Mesenchymal stem cell (in vitro differentiated cells and primary cell): ENCODE measurements at regions not wholly inside any gene's neighbourhood (a gene's known extent, or its start where the extent isn't known, plus 50 kb on each side); places are given as distances from the start of the nearest gene placed in this dataset.

ENCODE experiments used
- DNase-seq: peaks from one replicate; pipeline ENCODE4 v3.0.0-alpha.2; 2013
- H2AFZ ChIP-seq: one replicate; pipeline ENCODE4 v1.6.1; 2013; ENCODE audit warnings: low read depth, mild to moderate bottlenecking, control low read depth, inconsistent platforms, low read length, moderate library complexity
- H2AK5ac ChIP-seq: 2 replicates; pipeline ENCODE4 v1.6.1; 2013; ENCODE audit warnings: low read length, moderate library complexity, mild to moderate bottlenecking, inconsistent platforms; ENCODE audit not compliant: severe bottlenecking
- H2BK120ac ChIP-seq: one replicate; pipeline ENCODE4 v1.6.1; 2013; ENCODE audit warnings: low read depth, mild to moderate bottlenecking, inconsistent platforms, low read length, moderate library complexity
- H2BK12ac ChIP-seq, 2 experiments: one replicate each; pipeline ENCODE4 v1.6.1; 2013; ENCODE audit warnings: inconsistent platforms in 2 of 2, low read length in 2 of 2, mild to moderate bottlenecking in 2 of 2, moderate library complexity in 2 of 2, control low read depth in 1 of 2
- H2BK15ac ChIP-seq: one replicate; pipeline ENCODE4 v1.6.1; 2013; ENCODE audit warnings: mild to moderate bottlenecking, low read depth, inconsistent platforms; ENCODE audit not compliant: poor library complexity, severe bottlenecking
- H2BK5ac ChIP-seq: 2 replicates; pipeline ENCODE4 v1.6.1; 2013; ENCODE audit warnings: low read depth, mild to moderate bottlenecking, low read length, control low read depth, inconsistent platforms; ENCODE audit not compliant: poor library complexity, severe bottlenecking
- H3K14ac ChIP-seq, 2 experiments: one replicate each; pipeline ENCODE4 v1.6.1; 2013; ENCODE audit warnings: inconsistent platforms in 2 of 2, low read length in 2 of 2, control low read depth in 1 of 2, mild to moderate bottlenecking in 1 of 2, moderate library complexity in 1 of 2
- H3K18ac ChIP-seq, 2 experiments: one replicate each; pipeline ENCODE4 v1.6.1; 2013; ENCODE audit warnings: inconsistent platforms in 2 of 2, low read length in 2 of 2, control low read depth in 1 of 2, low read depth in 1 of 2, mild to moderate bottlenecking in 1 of 2
- H3K23ac ChIP-seq, 2 experiments: one replicate each; pipeline ENCODE4 v1.6.1; 2013; ENCODE audit warnings: inconsistent platforms in 2 of 2, low read length in 2 of 2, mild to moderate bottlenecking in 2 of 2, moderate library complexity in 2 of 2, control low read depth in 1 of 2
- H3K27ac ChIP-seq: 2 replicates; pipeline ENCODE4 v1.5.1; 2013; ENCODE audit warnings: mild to moderate bottlenecking, moderate library complexity, low read length, control low read depth, inconsistent platforms; ENCODE audit not compliant: poor library complexity, severe bottlenecking
- H3K27me3 ChIP-seq, 2 experiments: 2 replicates each; pipeline versions ENCODE4 v1.6.1 to v1.7.0; 2013; ENCODE audit warnings: low read length in 2 of 2, mild to moderate bottlenecking in 2 of 2, moderate library complexity in 2 of 2, control low read depth in 1 of 2, inconsistent platforms in 1 of 2; ENCODE audit not compliant: control insufficient read depth in 1 of 2, insufficient read depth in 1 of 2
- H3K36me3 ChIP-seq, 2 experiments: 2 replicates each; pipeline versions ENCODE4 v1.6.1 to v1.7.0; 2013; ENCODE audit warnings: low read length in 2 of 2, control low read depth in 1 of 2, inconsistent platforms in 1 of 2, low read depth in 1 of 2, mild to moderate bottlenecking in 1 of 2; ENCODE audit not compliant: insufficient read depth in 2 of 2, control insufficient read depth in 1 of 2
- H3K4ac ChIP-seq, 2 experiments: one replicate each; pipeline ENCODE4 v1.6.1; 2013; ENCODE audit warnings: inconsistent platforms in 2 of 2, low read length in 2 of 2, mild to moderate bottlenecking in 2 of 2, moderate library complexity in 2 of 2, control low read depth in 1 of 2, low read depth in 1 of 2
- H3K4me1 ChIP-seq: 2 replicates; pipeline ENCODE4 v1.6.1; 2013; ENCODE audit warnings: low read depth, low read length, control low read depth; ENCODE audit not compliant: control insufficient read depth, insufficient read depth
- H3K4me2 ChIP-seq: 2 replicates; pipeline ENCODE4 v1.6.1; 2013; ENCODE audit warnings: low read length, mild to moderate bottlenecking, inconsistent platforms; ENCODE audit not compliant: poor library complexity, severe bottlenecking
- H3K4me3 ChIP-seq, 2 experiments: 2 replicates each; pipeline versions ENCODE4 v1.5.1 to v1.7.0; 2013; ENCODE audit warnings: low read length in 2 of 2, mild to moderate bottlenecking in 2 of 2, control low read depth in 1 of 2, low read depth in 1 of 2; ENCODE audit not compliant: insufficient read depth in 1 of 2
- H3K79me1 ChIP-seq: replicated peaks from 2 replicates; pipeline ENCODE4 v1.6.1; 2013; ENCODE audit warnings: mild to moderate bottlenecking, control low read depth, low read length, inconsistent platforms; ENCODE audit not compliant: poor library complexity, severe bottlenecking
- H3K9ac ChIP-seq: 2 replicates; pipeline ENCODE4 v1.7.0; 2013; ENCODE audit warnings: mild to moderate bottlenecking, low read length, moderate library complexity
- H3K9me3 ChIP-seq: 2 replicates; pipeline ENCODE4 v1.7.0; 2013; ENCODE audit warnings: mild to moderate bottlenecking, low read length; ENCODE audit not compliant: control insufficient read depth
- H4K8ac ChIP-seq: one replicate; pipeline ENCODE4 v1.6.1; 2013; ENCODE audit warnings: inconsistent platforms, mild to moderate bottlenecking, low read length, moderate library complexity
- H4K91ac ChIP-seq: one replicate; pipeline ENCODE4 v1.6.1; 2013; ENCODE audit warnings: mild to moderate bottlenecking, low read length, inconsistent platforms
- WGBS: methylation state at CpG from one replicate; pipeline ENCODE4 v1.1.7; 2013; ENCODE audit warnings: mixed read lengths; 5-methylcytosine and 5-hydroxymethylcytosine counted together

GRCh38 chr4:12987284-12987683 lies 496.9 kb downstream of the RAB28 start:
- 90% methylated on average over 2 of the region's 2 CpGs for WGBS
- Histone ChIP-seq H3K79me1 (no peaks in the 10 kb centered on the region), H2AFZ (no peak overlapping the region), H2BK120ac (no peak overlapping the region), H3K18ac (no peak overlapping the region), H2AK5ac (no peak overlapping the region), H3K23ac (no peak overlapping the region), H3K27me3 (no peaks in the 10 kb centered on the region), H3K9ac (no peak overlapping the region), H3K27ac (no peak overlapping the region), H3K4me3 (no peak overlapping the region), H3K14ac (no peak overlapping the region), H4K91ac (no peak overlapping the region), H4K8ac (no peak overlapping the region), H3K4me1 (no peaks in the 10 kb centered on the region), H3K4me2 (no peak overlapping the region), H3K4ac (no peak overlapping the region), H2BK15ac (no peak overlapping the region), H3K36me3 (no peaks in the 10 kb centered on the region), H2BK12ac (no peak overlapping the region), H2BK5ac (no peak overlapping the region), H3K9me3 (peaks cover 10% of the 10 kb centered on the region)
- DNase-seq = no peak

GRCh38 chr4:12979797-12980196 lies 504.3 kb downstream of the RAB28 start:
- no peaks in the 10 kb centered on the region for H3K4me1 ChIP-seq
- H2AK5ac ChIP-seq = no peak overlapping the region
- no peak overlapping the region for H3K18ac ChIP-seq
- H4K8ac ChIP-seq = no peak overlapping the region
- H3K79me1 ChIP-seq = no peaks in the 10 kb centered on the region
- no peak overlapping the region for H3K27ac ChIP-seq
- H2BK15ac ChIP-seq = no peak overlapping the region
- no peak overlapping the region for H3K4me3 ChIP-seq
- H3K9me3 ChIP-seq = peaks cover 6% of the 10 kb centered on the region
- H3K36me3 ChIP-seq = no peaks in the 10 kb centered on the region
- H2AFZ ChIP-seq = no peak overlapping the region
- no peak overlapping the region for H3K4ac ChIP-seq
- H3K14ac ChIP-seq = no peak overlapping the region
- DNase-seq = no peak
- no peak overlapping the region for H2BK12ac ChIP-seq
- H2BK120ac ChIP-seq = no peak overlapping the region
- no peak overlapping the region for H2BK5ac ChIP-seq
- H3K4me2 ChIP-seq = no peak overlapping the region
- H3K27me3 ChIP-seq = no peaks in the 10 kb centered on the region
- no peak overlapping the region for H3K23ac ChIP-seq
- no peak overlapping the region for H4K91ac ChIP-seq
- 67% methylated on average over 11 of the region's 11 CpGs for WGBS
- no peak overlapping the region for H3K9ac ChIP-seq

GRCh38 chr4:12978310-12978709 lies 505.8 kb downstream of the RAB28 start:
- Histone ChIP-seq H3K79me1 (no peaks in the 10 kb centered on the region), H2AK5ac (no peak overlapping the region), H3K14ac (no peak overlapping the region)

GRCh38 chr4:12975511-12975910 lies 508.6 kb downstream of the RAB28 start:
- no peak overlapping the region for H3K23ac ChIP-seq
- no peak overlapping the region for H2BK12ac ChIP-seq
- H3K4me1 ChIP-seq = no peaks in the 10 kb centered on the region
- no peak overlapping the region for H3K4me3 ChIP-seq
- no peak overlapping the region for H3K14ac ChIP-seq
- H3K79me1 ChIP-seq = no peaks in the 10 kb centered on the region
- H2AK5ac ChIP-seq = no peak overlapping the region
- H2BK15ac ChIP-seq = no peak overlapping the region
- no peak overlapping the region for H3K27ac ChIP-seq
- H3K18ac ChIP-seq = no peak overlapping the region
- no peaks in the 10 kb centered on the region for H3K36me3 ChIP-seq
- no peak overlapping the region for H2BK5ac ChIP-seq
- no peak overlapping the region for H4K8ac ChIP-seq
- H3K27me3 ChIP-seq = no peaks in the 10 kb centered on the region
- H3K4me2 ChIP-seq = no peak overlapping the region
- H3K9ac ChIP-seq = no peak overlapping the region
- WGBS = 85% methylated on average over 3 of the region's 3 CpGs
- no peak for DNase-seq
- H3K4ac ChIP-seq = no peak overlapping the region
- H3K9me3 ChIP-seq = no peaks in the 10 kb centered on the region
- H4K91ac ChIP-seq = no peak overlapping the region
- H2BK120ac ChIP-seq = no peak overlapping the region
- no peak overlapping the region for H2AFZ ChIP-seq

More at GRCh38 chr4:12978310-12978709, 505.8 kb downstream of the RAB28 start:
- Histone ChIP-seq H3K4me2 (no peak overlapping the region), H2BK15ac (no peak overlapping the region), H2BK120ac (no peak overlapping the region), H3K27me3 (no peaks in the 10 kb centered on the region), H3K4me1 (no peaks in the 10 kb centered on the region), H3K27ac (no peak overlapping the region), H4K91ac (no peak overlapping the region), H3K23ac (no peak overlapping the region), H2AFZ (no peak overlapping the region), H3K18ac (no peak overlapping the region), H4K8ac (no peak overlapping the region), H3K9ac (no peak overlapping the region), H3K4me3 (no peak overlapping the region), H3K4ac (no peak overlapping the region), H2BK5ac (no peak overlapping the region), H3K9me3 (peaks cover 2% of the 10 kb centered on the region), H2BK12ac (no peak overlapping the region), H3K36me3 (no peaks in the 10 kb centered on the region)
- DNase-seq = no peak
